Spleen (tissue), 7 donors: ENCODE measurements at regions not wholly inside any gene's neighbourhood (a gene's known extent, or its start where the extent isn't known, plus 50 kb on each side); places are given as distances from the start of the nearest gene placed in this dataset.

Experiments used
- POLR2A ChIP-seq, 3 donors: fragments of 450-650 bp; IDR thresholded peaks; one replicate each; pipeline ENCODE4 v1.5.1; 2017; ENCODE audit warnings: antibody characterized with exemption in 3 of 3, mild to moderate bottlenecking in 1 of 3
- POLR2AphosphoS5 ChIP-seq, 3 donors: sonication (generic); formaldehyde crosslinking; IDR thresholded peaks; one replicate each; pipeline ENCODE4 v1.5.1; 2017; ENCODE audit warnings: antibody characterized with exemption in 3 of 3
- TF ChIP-seq, protein P1 (sequence below), 11 experiments: fragments of 200-600 bp in 7 of 11; fragments of 450-650 bp in 4 of 11; sonication (generic) in 4 of 11; IDR thresholded peaks in 8 of 11; conservative IDR thresholded peaks in 3 of 11; 1 replicate in 7 of 11; 2 replicates in 4 of 11; pipeline versions ENCODE4 v1.4.0 to v1.8.0; 2016 to 2021; ENCODE audit warnings: antibody characterized with exemption in 11 of 11, inconsistent platforms in 4 of 11, mild to moderate bottlenecking in 1 of 11
- donor health status: DM: no; HTN: no; CAD: no; lungs with moderate emphysema.
- donor health status: DM: no; HTN: no; CAD: no.
- donor health status: DM: no; HTN: no; CAD: no.

DNA sequence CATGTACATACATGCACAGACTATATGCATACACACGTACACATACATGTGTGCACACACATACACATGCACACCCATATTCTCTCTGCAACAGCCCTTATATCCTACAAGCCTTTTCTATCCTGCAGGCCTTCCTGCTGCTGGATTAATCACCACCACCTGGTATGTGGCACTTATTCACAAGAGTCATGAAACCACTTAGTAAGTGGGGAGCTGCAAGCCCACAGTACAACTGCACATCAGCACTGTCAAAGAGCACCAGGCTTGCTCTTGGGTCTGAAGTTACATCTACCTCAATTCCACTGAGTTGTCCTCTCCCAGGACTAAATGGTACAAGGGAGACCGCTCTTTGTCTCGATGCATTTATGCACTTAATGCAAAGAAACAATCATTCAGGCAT, 233.2 kb downstream of the KLF13 start:
- no peak for TF ChIP-seq POLR2AphosphoS5 (IDR thresholded peaks at IDR 0.05)
- TF ChIP-seq, protein P1, sequence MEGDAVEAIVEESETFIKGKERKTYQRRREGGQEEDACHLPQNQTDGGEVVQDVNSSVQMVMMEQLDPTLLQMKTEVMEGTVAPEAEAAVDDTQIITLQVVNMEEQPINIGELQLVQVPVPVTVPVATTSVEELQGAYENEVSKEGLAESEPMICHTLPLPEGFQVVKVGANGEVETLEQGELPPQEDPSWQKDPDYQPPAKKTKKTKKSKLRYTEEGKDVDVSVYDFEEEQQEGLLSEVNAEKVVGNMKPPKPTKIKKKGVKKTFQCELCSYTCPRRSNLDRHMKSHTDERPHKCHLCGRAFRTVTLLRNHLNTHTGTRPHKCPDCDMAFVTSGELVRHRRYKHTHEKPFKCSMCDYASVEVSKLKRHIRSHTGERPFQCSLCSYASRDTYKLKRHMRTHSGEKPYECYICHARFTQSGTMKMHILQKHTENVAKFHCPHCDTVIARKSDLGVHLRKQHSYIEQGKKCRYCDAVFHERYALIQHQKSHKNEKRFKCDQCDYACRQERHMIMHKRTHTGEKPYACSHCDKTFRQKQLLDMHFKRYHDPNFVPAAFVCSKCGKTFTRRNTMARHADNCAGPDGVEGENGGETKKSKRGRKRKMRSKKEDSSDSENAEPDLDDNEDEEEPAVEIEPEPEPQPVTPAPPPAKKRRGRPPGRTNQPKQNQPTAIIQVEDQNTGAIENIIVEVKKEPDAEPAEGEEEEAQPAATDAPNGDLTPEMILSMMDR (IDR thresholded peaks at IDR 0.05 in 8 of 11, conservative IDR thresholded peaks at IDR 0.05 in 3 of 11), result no peak
- TF ChIP-seq POLR2A (IDR thresholded peaks at IDR 0.05), result no peak
